Activated T-helper 1 cell treated with anti-CD3 and anti-CD28 coated beads, Interleukin-12 subunit alpha, Interleukin-12 subunit beta, Interleukin-2, Interleukin-4 antibody, amounts not matched to agents 30 ng/mL and 10 ng/mL and 1 ng/mL, durations not matched to agents 14 hours and 24 hours and 36 hours (primary cell): ENCODE measurements at regions not wholly inside any gene's neighbourhood (a gene's known extent, or its start where the extent isn't known, plus 50 kb on each side); places are given as distances from the start of the nearest gene placed in this dataset.
"Not testable (repeated sequence)": the region's sequence is repeated elsewhere in the genome, so short reads cannot be mapped to it uniquely, and the experiment has no call there.

Experiments
- DNase-seq: peaks from one replicate; pipeline ENCODE4 v3.0.0; 2021; ENCODE audit warnings: low spot score
- H3K27ac Mint-ChIP-seq: one replicate; pipeline ENCODE4 v1.8.0; 2021; ENCODE audit warnings: mild to moderate bottlenecking, mixed read lengths
- H3K27me3 Mint-ChIP-seq: one replicate; pipeline ENCODE4 v1.8.0; 2022; ENCODE audit warnings: mild to moderate bottlenecking, moderate library complexity, mixed read lengths; ENCODE audit not compliant: insufficient read depth
- H3K36me3 Mint-ChIP-seq: one replicate; pipeline ENCODE4 v1.8.0; 2021; ENCODE audit warnings: low read depth, mixed read lengths
- H3K4me1 Mint-ChIP-seq: one replicate; pipeline ENCODE4 v1.8.0; 2021; ENCODE audit warnings: low read depth, mixed read lengths
- H3K4me3 Mint-ChIP-seq: one replicate; pipeline ENCODE4 v1.8.0; 2021; ENCODE audit warnings: mild to moderate bottlenecking, moderate library complexity, mixed read lengths
- H3K9me3 Mint-ChIP-seq: one replicate; pipeline ENCODE4 v1.8.0; 2021; ENCODE audit warnings: mixed read lengths
- intact Hi-C: fragments of 100-400 bp; cut with micrococcal nuclease; formaldehyde crosslinking; loops from one replicate; pipeline ENCODE4 v1.15.1; 2024

DNA sequence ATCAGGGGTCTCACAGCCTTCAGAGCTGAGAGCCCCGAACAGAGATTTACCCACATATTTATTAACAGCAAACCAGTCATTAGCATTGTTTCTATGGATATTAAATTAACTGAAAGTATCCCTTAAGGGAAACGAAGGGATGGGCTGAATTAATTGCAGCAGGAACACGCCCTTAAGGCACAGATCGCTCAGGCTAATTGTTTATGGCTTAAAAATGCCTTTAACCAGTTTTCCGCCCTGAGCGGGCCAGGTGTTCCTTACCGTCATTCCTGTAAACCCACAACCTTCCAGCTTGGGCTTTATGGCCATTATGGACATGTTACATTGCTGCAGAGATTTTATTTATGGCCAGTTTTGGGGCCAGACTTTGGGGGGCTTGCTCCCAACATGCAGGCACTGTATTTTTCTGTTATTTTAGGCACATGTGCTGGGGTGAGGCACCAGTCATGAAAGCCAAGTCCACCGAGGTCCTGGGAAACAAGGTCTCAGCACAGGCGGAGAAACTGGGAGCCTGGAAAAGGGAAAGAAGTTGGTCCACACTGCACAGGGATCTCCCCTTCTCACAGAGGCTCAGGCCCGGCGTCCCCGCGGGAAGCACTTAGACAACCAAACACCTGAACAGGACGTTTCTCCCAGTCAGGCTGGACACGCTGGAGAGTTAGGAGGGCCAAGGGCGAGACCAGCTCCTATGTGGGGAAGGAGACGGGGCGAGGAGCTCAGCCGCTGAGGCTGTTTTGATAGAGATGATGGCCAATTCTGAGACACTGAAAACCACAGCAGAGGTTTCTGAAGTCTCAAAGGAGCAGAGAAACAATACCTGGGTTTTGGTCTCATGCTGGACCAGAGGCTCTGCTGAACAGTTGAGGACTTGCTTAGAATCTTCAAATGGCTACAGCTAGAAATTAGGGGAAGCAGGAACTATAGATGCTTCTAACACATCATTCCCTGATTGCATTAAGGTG is 86.7 kb downstream of the TMEM18 start:
- DNase-seq: no peak
- H3K4me1 Mint-ChIP-seq: peaks cover 3% of the 10 kb centered on the region
- H3K4me3 Mint-ChIP-seq: no peak overlapping the region
- H3K9me3 Mint-ChIP-seq: no peaks in the 10 kb centered on the region
- H3K27me3 Mint-ChIP-seq: peaks cover 19% of the 10 kb centered on the region
- H3K27ac Mint-ChIP-seq: no peak overlapping the region
- no peaks in the 10 kb centered on the region for H3K36me3 Mint-ChIP-seq
- intact Hi-C loops: no loop called here

DNA sequence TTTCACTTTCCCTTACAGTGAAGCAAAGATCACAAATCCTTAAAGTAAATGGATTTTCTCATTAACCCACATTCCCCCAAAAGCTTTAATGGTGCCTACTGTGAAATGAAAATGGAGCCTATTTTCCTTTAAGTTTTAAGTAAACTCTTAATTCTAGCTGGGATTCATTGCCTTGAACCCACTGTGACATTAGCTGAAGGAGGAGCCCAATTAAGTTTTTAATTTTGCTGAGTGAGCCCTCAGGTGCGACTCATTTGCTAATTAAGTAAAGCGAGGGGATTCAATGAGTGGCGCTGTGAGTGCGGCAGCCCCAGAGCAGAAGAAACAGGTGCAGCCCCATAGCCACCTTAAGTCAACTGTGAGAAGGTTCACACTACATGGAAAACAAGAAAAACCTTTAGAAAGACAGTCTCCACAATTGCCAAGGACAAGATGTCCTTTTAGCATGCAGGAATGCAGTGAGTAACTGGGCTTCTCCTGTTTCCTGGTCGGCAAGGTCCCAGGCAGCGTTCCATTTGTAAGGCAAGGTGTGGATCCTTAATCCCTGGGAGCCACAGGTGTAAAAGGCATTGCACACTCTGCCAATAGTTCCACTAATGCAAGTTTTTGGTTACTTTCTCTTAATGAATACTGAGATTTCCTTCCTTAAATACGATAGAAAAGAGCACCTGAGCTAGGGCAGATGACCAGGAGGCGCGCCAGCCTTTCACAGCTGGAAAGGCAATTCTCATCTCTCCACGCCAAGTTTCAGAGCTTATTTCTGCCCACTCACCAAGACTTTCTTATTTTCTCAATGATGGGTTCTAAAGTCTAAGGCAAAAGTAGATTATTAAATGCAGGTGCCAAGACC is 87.7 kb downstream of the TMEM18 start:
- no peak overlapping the region for H3K27ac Mint-ChIP-seq
- intact Hi-C loops: loop anchor here (10.0 kb wide), 1 partner anchor 125 kb away; no protein-coding TSS in a partner anchor
- no peak for DNase-seq
- peaks cover 27% of the 10 kb centered on the region for H3K27me3 Mint-ChIP-seq
- H3K4me3 Mint-ChIP-seq: no peak overlapping the region
- no peaks in the 10 kb centered on the region for H3K36me3 Mint-ChIP-seq
- no peaks in the 10 kb centered on the region for H3K9me3 Mint-ChIP-seq
- peaks cover 12% of the 10 kb centered on the region for H3K4me1 Mint-ChIP-seq

DNA sequence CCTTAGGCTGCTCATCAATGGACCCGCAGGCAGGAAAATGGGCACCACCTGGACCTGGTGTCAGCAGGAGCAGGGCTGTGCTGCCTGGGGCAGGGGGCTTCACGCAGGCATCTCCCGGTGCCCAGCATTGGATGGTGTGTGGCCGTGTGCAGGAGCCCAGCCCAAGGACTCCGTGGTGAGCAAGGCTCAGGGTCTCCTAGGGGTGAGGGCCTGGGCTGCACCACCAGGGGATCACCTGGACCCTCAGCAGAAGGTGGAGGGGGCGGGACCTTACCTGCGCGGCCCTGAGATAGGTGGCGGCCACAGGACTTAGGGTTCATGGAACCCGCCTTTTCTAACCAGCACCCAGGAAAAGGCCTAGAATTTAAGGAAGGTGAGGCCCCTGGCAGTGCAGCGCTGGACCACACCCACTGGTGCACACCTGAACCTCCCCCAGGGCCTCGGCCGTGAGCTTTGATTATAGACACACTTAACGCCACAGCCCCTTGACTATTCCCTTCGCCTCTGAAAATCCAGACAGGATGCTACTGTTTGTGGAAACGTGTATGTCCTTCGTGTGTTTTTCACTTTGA is 89.0 kb downstream of the TMEM18 start:
- Mint-ChIP-seq H3K4me3 (no peak overlapping the region), H3K27ac (no peak overlapping the region), H3K36me3 (no peaks in the 10 kb centered on the region), H3K27me3 (peaks cover 27% of the 10 kb centered on the region), H3K9me3 (no peaks in the 10 kb centered on the region), H3K4me1 (peaks cover 12% of the 10 kb centered on the region)
- intact Hi-C loops: loop anchor here (10.0 kb wide), 1 partner anchor 123 kb away; no protein-coding TSS in a partner anchor
- DNase-seq: no peak

DNA sequence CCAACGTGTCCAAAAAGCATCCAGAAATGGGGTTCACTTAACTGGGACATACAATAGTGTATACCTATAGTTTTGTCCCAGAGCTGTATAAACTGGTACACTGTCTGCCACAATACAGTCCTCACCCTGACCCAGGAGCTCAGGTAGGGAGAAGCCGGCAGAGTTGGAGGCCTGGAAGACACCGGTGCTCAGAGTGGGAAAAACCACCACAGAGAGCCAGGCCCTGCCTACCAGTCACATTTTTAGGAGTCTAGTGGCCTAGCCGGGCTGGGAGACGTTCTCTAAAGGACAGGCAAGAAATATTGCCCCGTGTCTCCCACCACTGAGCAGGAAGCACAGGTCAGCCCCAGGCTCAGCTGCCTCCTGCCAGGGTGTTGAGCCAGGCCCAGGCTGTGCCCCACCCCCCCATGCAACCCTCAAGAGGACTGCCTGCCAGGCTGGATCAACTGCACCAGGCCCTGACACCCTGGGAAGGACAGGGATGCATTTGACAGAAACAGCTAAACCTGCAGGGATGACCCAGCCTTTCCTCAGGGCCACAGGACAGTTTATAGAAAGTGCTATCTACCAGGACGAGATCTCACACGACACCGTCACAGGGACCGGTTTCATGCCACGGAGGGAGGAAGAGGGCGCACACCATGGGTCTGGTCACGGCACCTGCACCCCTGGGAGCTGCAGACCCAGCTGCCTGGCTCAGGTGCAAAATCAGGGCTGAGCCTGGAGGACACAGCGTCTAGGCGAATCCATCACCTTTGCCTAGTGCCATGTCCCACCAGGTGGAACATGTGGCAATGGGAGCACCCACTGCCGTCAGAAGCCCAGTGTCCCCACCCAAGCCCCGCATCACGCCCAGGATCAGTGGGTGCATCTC is 89.9 kb downstream of the TMEM18 start:
- DNase-seq: no peak
- Mint-ChIP-seq H3K4me3 (no peak overlapping the region), H3K4me1 (peaks cover 12% of the 10 kb centered on the region), H3K9me3 (no peaks in the 10 kb centered on the region), H3K27me3 (peaks cover 27% of the 10 kb centered on the region), H3K27ac (no peak overlapping the region), H3K36me3 (no peaks in the 10 kb centered on the region)
- intact Hi-C loops: loop anchor here (10.0 kb wide), 1 partner anchor 123 kb away; no protein-coding TSS in a partner anchor

DNA sequence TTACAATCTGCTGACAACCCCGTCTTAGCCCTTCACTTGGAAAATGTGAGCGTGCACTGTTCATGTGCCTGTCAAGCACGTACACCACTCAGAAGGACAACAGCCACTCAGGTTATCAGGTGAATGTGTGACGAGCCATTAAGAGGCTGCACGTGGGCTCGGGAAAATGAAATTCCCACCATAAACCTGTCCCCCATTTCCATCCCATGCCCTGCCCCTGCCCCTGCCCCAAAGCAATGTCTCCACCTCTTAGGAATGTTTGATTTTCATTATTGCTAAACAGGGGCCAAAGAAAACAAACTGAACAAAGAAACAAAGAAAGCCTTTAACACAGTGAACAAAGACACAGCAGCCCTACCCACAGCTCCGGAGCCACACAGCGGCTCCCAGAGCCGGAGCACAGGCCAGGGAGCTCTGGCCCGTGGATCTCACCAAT is 90.5 kb downstream of the TMEM18 start:
- H3K4me3 Mint-ChIP-seq: no peak overlapping the region
- no peak for DNase-seq
- peaks cover 26% of the 10 kb centered on the region for H3K27me3 Mint-ChIP-seq
- intact Hi-C loops: loop anchor here (10.0 kb wide), 1 partner anchor 122 kb away; no protein-coding TSS in a partner anchor
- no peaks in the 10 kb centered on the region for H3K36me3 Mint-ChIP-seq
- no peaks in the 10 kb centered on the region for H3K9me3 Mint-ChIP-seq
- H3K4me1 Mint-ChIP-seq: peaks cover 12% of the 10 kb centered on the region
- H3K27ac Mint-ChIP-seq: no peak overlapping the region

DNA sequence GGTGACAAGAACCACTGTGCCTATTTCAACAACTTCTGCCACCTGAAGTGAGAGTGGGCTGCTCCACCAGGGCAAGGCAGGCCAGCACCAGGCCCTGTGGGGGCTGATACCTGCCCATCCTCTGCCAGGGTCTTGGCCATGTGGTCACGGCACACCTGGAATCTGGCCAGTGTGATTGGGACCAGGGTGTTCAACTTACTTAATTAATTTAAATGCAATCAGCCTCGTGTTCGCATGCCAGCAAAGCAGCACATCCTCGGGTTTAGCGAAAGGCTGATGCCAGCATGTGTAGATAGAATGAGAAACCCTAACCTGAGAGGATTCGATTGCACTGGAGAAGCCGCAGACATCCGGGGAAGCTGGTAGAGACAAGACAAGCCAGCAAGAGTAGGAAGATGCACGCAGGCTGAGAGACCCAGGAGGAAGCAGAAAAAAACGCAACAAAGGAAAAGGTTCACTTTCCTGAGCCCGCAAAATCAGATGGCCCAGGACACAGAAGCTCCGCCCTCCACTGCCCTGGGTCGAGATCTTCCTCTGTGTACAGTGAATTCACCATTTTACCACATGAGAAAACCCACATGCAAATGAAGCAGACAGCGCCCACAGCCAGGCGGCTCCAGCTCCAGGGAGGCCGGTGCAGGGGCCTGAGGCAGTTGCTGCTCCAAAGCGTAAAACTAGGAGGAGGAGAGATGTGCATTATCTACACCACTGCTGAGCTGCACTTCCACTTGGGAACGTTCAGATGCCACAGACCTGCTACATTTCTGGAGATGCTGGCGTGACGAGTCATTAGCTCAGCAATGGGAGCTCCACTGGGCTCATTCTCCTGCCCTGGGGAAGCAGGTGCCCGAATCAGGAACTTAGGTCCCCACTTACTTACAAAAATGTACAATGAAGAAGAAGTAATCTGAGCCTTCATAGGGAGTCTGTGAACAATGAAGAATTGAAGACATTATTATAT is 92.1 kb downstream of the TMEM18 start:
- DNase-seq: peak; percentile 20
- H3K36me3 Mint-ChIP-seq: no peaks in the 10 kb centered on the region
- no peak overlapping the region for H3K27ac Mint-ChIP-seq
- peaks cover 12% of the 10 kb centered on the region for H3K4me1 Mint-ChIP-seq
- intact Hi-C loops: loop anchor here (10.0 kb wide), 1 partner anchor 120 kb away; no protein-coding TSS in a partner anchor
- peaks cover 16% of the 10 kb centered on the region for H3K27me3 Mint-ChIP-seq
- peak overlapping the region; percentile 55 for H3K4me3 Mint-ChIP-seq
- no peaks in the 10 kb centered on the region for H3K9me3 Mint-ChIP-seq

DNA sequence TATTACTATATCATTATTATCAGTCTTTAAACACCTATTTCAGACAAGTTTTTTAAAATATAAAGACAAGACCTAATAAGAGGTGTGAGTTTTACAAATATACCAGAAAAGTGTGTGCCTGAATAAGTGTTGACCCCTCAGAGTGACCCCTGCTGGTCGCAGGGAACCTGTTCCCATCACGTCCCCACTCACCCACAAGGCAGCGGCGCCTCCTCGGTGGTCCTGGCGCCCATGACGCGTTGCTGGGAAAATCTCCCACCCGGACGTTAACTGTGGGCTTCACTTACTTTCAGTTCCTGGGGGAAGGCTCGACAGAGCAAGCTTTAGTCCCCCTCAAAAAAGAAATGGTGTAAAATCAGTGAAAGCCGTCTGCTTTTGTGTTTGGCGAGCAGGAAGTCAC is 93.5 kb downstream of the TMEM18 start:
- no peak overlapping the region for H3K27ac Mint-ChIP-seq
- H3K27me3 Mint-ChIP-seq: peaks cover 12% of the 10 kb centered on the region
- no peaks in the 10 kb centered on the region for H3K36me3 Mint-ChIP-seq
- no peaks in the 10 kb centered on the region for H3K9me3 Mint-ChIP-seq
- DNase-seq: no peak
- H3K4me1 Mint-ChIP-seq: peaks cover 12% of the 10 kb centered on the region
- no peak overlapping the region for H3K4me3 Mint-ChIP-seq
- intact Hi-C loops: loop anchor here (10.0 kb wide), 1 partner anchor 119 kb away; no protein-coding TSS in a partner anchor

DNA sequence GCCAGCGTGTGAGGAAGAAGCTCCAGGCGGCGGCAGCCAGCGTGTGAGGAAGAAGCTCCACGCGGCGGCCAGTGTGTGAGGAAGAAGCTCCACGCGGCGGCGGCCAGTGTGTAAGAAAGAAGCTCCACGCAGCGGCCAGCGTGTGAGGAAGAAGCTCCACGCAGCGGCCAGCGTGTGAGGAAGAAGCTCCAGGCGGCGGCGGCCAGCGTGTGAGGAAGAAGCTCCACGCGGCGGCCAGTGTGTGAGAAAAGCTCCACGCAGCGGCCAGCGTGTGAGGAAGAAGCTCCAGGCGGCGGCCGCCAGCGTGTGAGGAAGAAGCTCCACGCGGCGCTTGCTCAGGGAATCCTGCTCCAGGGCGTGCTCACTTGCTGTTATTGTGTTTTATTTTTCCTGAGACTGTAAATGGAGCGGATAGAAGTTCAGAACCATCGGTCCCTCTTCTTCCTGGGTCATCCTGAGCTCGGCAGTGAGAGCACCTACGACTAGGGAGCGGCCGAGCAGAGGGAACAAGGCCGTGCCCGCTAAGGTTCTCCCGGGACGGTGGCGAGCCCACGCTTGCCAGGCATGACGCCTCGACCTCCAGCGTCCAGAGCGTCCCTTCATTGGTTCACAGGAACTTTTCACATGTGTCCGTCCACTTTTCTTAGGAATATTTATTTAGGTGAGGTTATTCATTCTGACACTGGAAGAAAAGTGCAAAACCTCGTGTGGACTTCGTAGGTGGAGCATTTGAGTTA is 94.2 kb downstream of the TMEM18 start:
- Mint-ChIP-seq H3K4me1 (peaks cover 12% of the 10 kb centered on the region), H3K9me3 (no peaks in the 10 kb centered on the region), H3K27ac (no peak overlapping the region), H3K36me3 (no peaks in the 10 kb centered on the region), H3K4me3 (no peak overlapping the region), H3K27me3 (peaks cover 14% of the 10 kb centered on the region)
- DNase-seq: no peak
- intact Hi-C loops: loop anchor here (10.0 kb wide), 1 partner anchor 118 kb away; no protein-coding TSS in a partner anchor

DNA sequence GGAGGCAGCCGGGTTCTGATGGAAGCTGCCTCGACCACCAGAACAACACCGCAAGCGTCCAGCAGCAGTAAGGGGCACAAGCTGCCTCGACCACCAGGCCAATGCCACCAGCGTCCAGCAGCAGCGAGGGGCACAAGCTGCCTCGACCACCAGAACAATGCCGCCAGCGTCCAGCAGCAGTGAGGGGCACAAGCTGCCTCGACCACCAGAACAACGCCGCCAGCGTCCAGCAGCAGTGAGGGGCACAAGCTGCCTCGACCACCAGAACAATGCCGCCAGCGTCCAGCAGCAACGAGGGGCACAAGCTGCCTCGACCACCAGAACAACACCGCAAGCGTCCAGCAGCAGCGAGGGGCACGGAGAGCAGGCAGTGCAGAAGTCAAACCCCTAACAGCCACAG is 94.9 kb downstream of the TMEM18 start:
- H3K4me3 Mint-ChIP-seq, H3K36me3 Mint-ChIP-seq, H3K9me3 Mint-ChIP-seq, H3K27ac Mint-ChIP-seq, DNase-seq: not testable (repeated sequence)
- peaks cover 14% of the 10 kb centered on the region for H3K27me3 Mint-ChIP-seq
- H3K4me1 Mint-ChIP-seq: peaks cover 12% of the 10 kb centered on the region
- intact Hi-C loops: loop anchor here (10.0 kb wide), 1 partner anchor 117 kb away; no protein-coding TSS in a partner anchor

DNA sequence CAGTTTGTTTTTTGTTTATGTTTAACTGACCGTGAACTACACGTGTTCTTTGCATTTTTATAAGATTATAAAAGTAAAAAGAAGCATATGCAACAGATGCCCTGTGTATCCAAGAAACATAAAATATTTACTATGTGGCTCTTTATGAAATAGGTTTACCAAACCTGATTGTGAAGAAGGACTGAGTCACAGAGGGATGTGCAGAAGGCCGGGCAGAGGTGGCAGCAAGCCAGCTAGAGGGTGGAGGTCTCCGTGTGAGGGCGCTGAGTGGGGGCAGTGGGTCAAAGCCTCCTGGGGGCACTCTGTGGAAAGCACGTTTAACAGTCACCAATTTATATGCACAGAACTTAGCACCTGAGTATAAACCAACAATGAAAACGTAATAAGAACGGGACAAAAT is 97.2 kb downstream of the TMEM18 start:
- H3K4me3 Mint-ChIP-seq: no peak overlapping the region
- DNase-seq: no peak

More for the DNA sequence above, 97.2 kb downstream of the TMEM18 start:
- intact Hi-C loops: loop anchor here (10.0 kb wide), 1 partner anchor 115 kb away; no protein-coding TSS in a partner anchor
- Mint-ChIP-seq H3K9me3 (peaks cover 10% of the 10 kb centered on the region), H3K27me3 (peaks cover 8% of the 10 kb centered on the region), H3K27ac (no peak overlapping the region), H3K36me3 (no peaks in the 10 kb centered on the region), H3K4me1 (peaks cover 3% of the 10 kb centered on the region)
